ENCODE measurements at regions not wholly inside any gene's neighbourhood (a gene's known extent, or its start where the extent isn't known, plus 50 kb on each side); places are given as distances from the start of the nearest gene placed in this dataset.

DNA sequence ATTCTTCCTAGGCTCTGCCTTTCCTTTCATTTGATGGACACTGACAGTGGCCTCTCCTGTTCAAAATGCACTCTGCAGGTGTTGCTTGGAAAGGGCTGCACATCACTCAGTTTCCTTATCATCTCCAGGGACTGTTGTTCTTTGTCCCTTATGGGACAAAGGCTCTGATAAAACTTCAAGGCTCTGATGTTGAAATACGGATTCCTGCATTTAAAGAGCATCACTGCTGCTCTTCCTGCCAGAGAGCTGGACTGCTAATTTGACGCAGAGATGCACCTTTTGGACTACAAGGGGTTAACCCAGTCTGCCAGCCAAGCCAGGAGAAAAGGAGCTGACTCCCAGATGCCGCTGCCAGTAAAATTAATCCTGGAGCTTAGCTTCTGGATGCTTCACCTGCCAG lies 952.1 kb downstream of the DIAPH3 start:
- intact Hi-C loops (cut with micrococcal nuclease) = no loop called here
- no peak overlapping the region for H3K4me3 ChIP-seq (ENCODE audit: low read length)
- H3K4me1 ChIP-seq (ENCODE audit: insufficient read depth, low read length) = no peaks in the 10 kb centered on the region
- no peak overlapping the region for H3K9ac ChIP-seq (ENCODE audit: low read length)
- H3K27me3 ChIP-seq (ENCODE audit: low read length) = peaks cover 39% of the 10 kb centered on the region
- H3K9me3 ChIP-seq (ENCODE audit: low read length) = no peaks in the 10 kb centered on the region
- ChIA-PET POLR2A (ENCODE audit: unreplicated experiment) (no interaction called here), CTCF (no interaction called here)
- H3F3A ChIP-seq (ENCODE audit: low read length, unreplicated experiment) = no peaks in the 10 kb centered on the region
- no peaks in the 10 kb centered on the region for H4K20me1 ChIP-seq (ENCODE audit: low read length)
- H3K27ac ChIP-seq (ENCODE audit: low read length) = no peak overlapping the region
- no peak overlapping the region for H2AFZ ChIP-seq (ENCODE audit: low read length)
- no peak overlapping the region for H3K4me2 ChIP-seq (ENCODE audit: low read length)
- DNase-seq (no peak), ATAC-seq (no peak)
- no peaks in the 10 kb centered on the region for H3K36me3 ChIP-seq (ENCODE audit: low read depth, low read length)
- no peaks in the 10 kb centered on the region for H3K9me2 ChIP-seq (replicated peaks; ENCODE audit: low read length)
- no peaks in the 10 kb centered on the region for H3K79me2 ChIP-seq (ENCODE audit: low read length)
- TF ChIP-seq, protein P1, sequence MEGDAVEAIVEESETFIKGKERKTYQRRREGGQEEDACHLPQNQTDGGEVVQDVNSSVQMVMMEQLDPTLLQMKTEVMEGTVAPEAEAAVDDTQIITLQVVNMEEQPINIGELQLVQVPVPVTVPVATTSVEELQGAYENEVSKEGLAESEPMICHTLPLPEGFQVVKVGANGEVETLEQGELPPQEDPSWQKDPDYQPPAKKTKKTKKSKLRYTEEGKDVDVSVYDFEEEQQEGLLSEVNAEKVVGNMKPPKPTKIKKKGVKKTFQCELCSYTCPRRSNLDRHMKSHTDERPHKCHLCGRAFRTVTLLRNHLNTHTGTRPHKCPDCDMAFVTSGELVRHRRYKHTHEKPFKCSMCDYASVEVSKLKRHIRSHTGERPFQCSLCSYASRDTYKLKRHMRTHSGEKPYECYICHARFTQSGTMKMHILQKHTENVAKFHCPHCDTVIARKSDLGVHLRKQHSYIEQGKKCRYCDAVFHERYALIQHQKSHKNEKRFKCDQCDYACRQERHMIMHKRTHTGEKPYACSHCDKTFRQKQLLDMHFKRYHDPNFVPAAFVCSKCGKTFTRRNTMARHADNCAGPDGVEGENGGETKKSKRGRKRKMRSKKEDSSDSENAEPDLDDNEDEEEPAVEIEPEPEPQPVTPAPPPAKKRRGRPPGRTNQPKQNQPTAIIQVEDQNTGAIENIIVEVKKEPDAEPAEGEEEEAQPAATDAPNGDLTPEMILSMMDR (conservative IDR thresholded peaks at IDR 0.05; ENCODE audit: low read depth, low read length) = no peak
- no peak for TF ChIP-seq EZH2 (IDR thresholded peaks at IDR 0.05; ENCODE audit: low read length, unreplicated experiment)
- no peak for TF ChIP-seq EZH2phosphoT487 (IDR thresholded peaks at IDR 0.05; ENCODE audit: borderline replicate concordance, low read length)
- no TSS peak for BruUV-seq (replicated peaks)

DNA sequence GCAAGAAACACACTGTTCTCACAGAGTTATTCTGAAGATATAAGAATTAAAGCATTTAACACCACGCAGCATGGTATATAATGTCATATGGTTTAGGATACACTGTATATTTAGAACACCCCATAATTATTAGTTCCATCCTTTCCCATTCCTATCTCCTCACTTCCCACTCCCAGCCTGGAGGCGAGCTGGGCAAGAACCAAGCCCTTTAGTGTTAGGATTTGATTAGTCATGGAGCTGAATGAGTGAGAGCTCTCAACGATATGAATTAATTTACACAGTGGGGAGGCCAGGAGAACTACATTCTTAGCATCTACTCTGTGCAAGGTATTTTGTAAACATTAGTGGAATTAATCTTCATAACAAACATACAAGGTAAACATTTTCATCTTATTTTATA lies 934.3 kb downstream of the DIAPH3 start:
- intact Hi-C loops (cut with micrococcal nuclease) = no loop called here
- POLR2A ChIA-PET (ENCODE audit: unreplicated experiment) = no interaction called here
- CTCF ChIA-PET = no interaction called here

DNA sequence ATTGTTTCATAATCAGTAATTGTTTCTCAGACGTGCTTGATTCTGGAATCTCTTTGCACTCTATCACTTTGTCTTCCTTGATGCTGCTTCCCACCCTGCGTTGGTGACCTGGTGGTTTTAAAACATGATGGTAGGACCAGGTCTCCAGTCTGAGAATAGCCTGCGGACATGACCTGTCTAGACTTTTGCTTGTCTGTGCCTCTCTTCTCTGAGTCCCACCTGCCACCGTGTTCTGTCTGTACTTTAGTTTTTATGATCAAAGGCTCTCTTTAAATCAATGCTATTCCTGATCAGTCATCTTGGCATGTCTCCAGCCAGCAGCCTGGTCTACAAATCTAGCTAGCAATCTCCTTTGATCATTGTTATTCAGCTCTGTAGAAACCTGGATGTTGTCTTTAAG lies 933.9 kb downstream of the DIAPH3 start:
- no peaks in the 10 kb centered on the region for H3K27me3 ChIP-seq (ENCODE audit: low read length)
- H3K79me2 ChIP-seq (ENCODE audit: low read length) = no peaks in the 10 kb centered on the region
- no peak overlapping the region for H3K27ac ChIP-seq (ENCODE audit: low read length)
- no peaks in the 10 kb centered on the region for H3K36me3 ChIP-seq (ENCODE audit: low read depth, low read length)
- no peak overlapping the region for H2AFZ ChIP-seq (ENCODE audit: low read length)
- H3F3A ChIP-seq (ENCODE audit: low read length, unreplicated experiment) = no peaks in the 10 kb centered on the region
- no peaks in the 10 kb centered on the region for H3K9me3 ChIP-seq (ENCODE audit: low read length)
- ATAC-seq (no peak), DNase-seq (no peak)
- BruUV-seq (replicated peaks) = no TSS peak
- TF ChIP-seq EZH2phosphoT487 (IDR thresholded peaks at IDR 0.05; ENCODE audit: borderline replicate concordance, low read length) (no peak), EZH2 (IDR thresholded peaks at IDR 0.05; ENCODE audit: low read length, unreplicated experiment) (no peak)
- TF ChIP-seq, protein P1 (conservative IDR thresholded peaks at IDR 0.05; ENCODE audit: low read depth, low read length) = no peak
- ChIA-PET CTCF (interaction anchor here (0.5 kb wide), 1 partner anchor 1081 kb away, joined by 3 read pairs; no protein-coding TSS in a partner anchor), POLR2A (ENCODE audit: unreplicated experiment) (no interaction called here)
- no peak overlapping the region for H3K9ac ChIP-seq (ENCODE audit: low read length)
- H4K20me1 ChIP-seq (ENCODE audit: low read length) = no peaks in the 10 kb centered on the region
- no peaks in the 10 kb centered on the region for H3K4me1 ChIP-seq (ENCODE audit: insufficient read depth, low read length)
- no peak overlapping the region for H3K4me3 ChIP-seq (ENCODE audit: low read length)
- no peaks in the 10 kb centered on the region for H3K9me2 ChIP-seq (replicated peaks; ENCODE audit: low read length)
- intact Hi-C loops (cut with micrococcal nuclease) = no loop called here
- no peak overlapping the region for H3K4me2 ChIP-seq (ENCODE audit: low read length)

More for the DNA sequence above, 934.3 kb downstream of the DIAPH3 start:
- no peaks in the 10 kb centered on the region for H3K9me3 ChIP-seq (ENCODE audit: low read length)
- no peaks in the 10 kb centered on the region for H4K20me1 ChIP-seq (ENCODE audit: low read length)
- H3K9me2 ChIP-seq (replicated peaks; ENCODE audit: low read length) = no peaks in the 10 kb centered on the region
- no peaks in the 10 kb centered on the region for H3K27me3 ChIP-seq (ENCODE audit: low read length)
- no peaks in the 10 kb centered on the region for H3K4me1 ChIP-seq (ENCODE audit: insufficient read depth, low read length)
- H3K9ac ChIP-seq (ENCODE audit: low read length) = no peak overlapping the region
- no peak overlapping the region for H3K27ac ChIP-seq (ENCODE audit: low read length)
- no peaks in the 10 kb centered on the region for H3F3A ChIP-seq (ENCODE audit: low read length, unreplicated experiment)
- no peaks in the 10 kb centered on the region for H3K36me3 ChIP-seq (ENCODE audit: low read depth, low read length)
- no TSS peak for BruUV-seq (replicated peaks)
- no peak overlapping the region for H3K4me3 ChIP-seq (ENCODE audit: low read length)
- H3K79me2 ChIP-seq (ENCODE audit: low read length) = no peaks in the 10 kb centered on the region
- ATAC-seq = no peak
- no peak for DNase-seq
- TF ChIP-seq EZH2phosphoT487 (IDR thresholded peaks at IDR 0.05; ENCODE audit: borderline replicate concordance, low read length) (no peak), EZH2 (IDR thresholded peaks at IDR 0.05; ENCODE audit: low read length, unreplicated experiment) (no peak)
- TF ChIP-seq, protein P1 (conservative IDR thresholded peaks at IDR 0.05; ENCODE audit: low read depth, low read length) = no peak
- no peak overlapping the region for H2AFZ ChIP-seq (ENCODE audit: low read length)
- no peak overlapping the region for H3K4me2 ChIP-seq (ENCODE audit: low read length)
